Stimulated activated naive CD8-positive, alpha-beta T cell treated with anti-CD3 and anti-CD28 coated beads, Interleukin-15, Interleukin-2, amounts not matched to agents 100 ng/mL and 50 ng/mL, for 24 hours (primary cell): ENCODE measurements at regions not wholly inside any gene's neighbourhood (a gene's known extent, or its start where the extent isn't known, plus 50 kb on each side); places are given as distances from the start of the nearest gene placed in this dataset.
"Not testable (repeated sequence)": the region's sequence is repeated elsewhere in the genome, so short reads cannot be mapped to it uniquely, and the experiment has no call there.

ENCODE experiments used
- H3K27ac Mint-ChIP-seq: one replicate; pipeline ENCODE4 v1.8.0; 2021; ENCODE audit warnings: mild to moderate bottlenecking, mixed read lengths
- H3K27me3 Mint-ChIP-seq: one replicate; pipeline ENCODE4 v1.8.0; 2021; ENCODE audit warnings: mixed read lengths
- H3K36me3 Mint-ChIP-seq: one replicate; pipeline ENCODE4 v1.8.0; 2021; ENCODE audit warnings: low read depth, mixed read lengths
- H3K4me1 Mint-ChIP-seq: one replicate; pipeline ENCODE4 v1.8.0; 2021; ENCODE audit warnings: low read depth, mixed read lengths
- H3K4me3 Mint-ChIP-seq: one replicate; pipeline ENCODE4 v1.8.0; 2021; ENCODE audit warnings: mild to moderate bottlenecking, mixed read lengths
- H3K9me3 Mint-ChIP-seq: one replicate; pipeline ENCODE4 v1.8.0; 2021; ENCODE audit warnings: mixed read lengths

GRCh38 chr1:168419736-168420135 is 124.1 kb downstream of the XCL2 start:
- peaks cover 25% of the 10 kb centered on the region for H3K4me1 Mint-ChIP-seq
- no peak overlapping the region for H3K27ac Mint-ChIP-seq
- H3K27me3 Mint-ChIP-seq = no peaks in the 10 kb centered on the region

GRCh38 chr1:168416220-168416619 is 127.6 kb downstream of the XCL2 start:
- Mint-ChIP-seq H3K27me3 (no peaks in the 10 kb centered on the region), H3K4me1 (peaks cover 13% of the 10 kb centered on the region), H3K36me3 (no peaks in the 10 kb centered on the region), H3K4me3 (no peak overlapping the region), H3K27ac (no peak overlapping the region), H3K9me3 (no peaks in the 10 kb centered on the region)

More at GRCh38 chr1:168419736-168420135, 124.1 kb downstream of the XCL2 start:
- H3K36me3 Mint-ChIP-seq = no peaks in the 10 kb centered on the region
- no peak overlapping the region for H3K4me3 Mint-ChIP-seq
- H3K9me3 Mint-ChIP-seq = no peaks in the 10 kb centered on the region

- Mint-ChIP-seq H3K4me1 (peaks cover 7% of the 10 kb centered on the region), H3K4me3 (no peak overlapping the region), H3K27me3 (no peaks in the 10 kb centered on the region), H3K9me3 (no peaks in the 10 kb centered on the region), H3K27ac (no peak overlapping the region), H3K36me3 (no peaks in the 10 kb centered on the region)
Measured at GRCh38 chr1:168414914-168415313, 128.9 kb downstream of the XCL2 start.

- no peak overlapping the region for H3K4me3 Mint-ChIP-seq
- H3K4me1 Mint-ChIP-seq = peaks cover 40% of the 10 kb centered on the region
- peaks cover 12% of the 10 kb centered on the region for H3K9me3 Mint-ChIP-seq
- H3K27me3 Mint-ChIP-seq = no peaks in the 10 kb centered on the region
- peak overlapping the region; percentile 13 for H3K27ac Mint-ChIP-seq
- no peaks in the 10 kb centered on the region for H3K36me3 Mint-ChIP-seq
Measured at GRCh38 chr1:168410464-168410863, 129.8 kb downstream of the TBX19 start.

- Mint-ChIP-seq H3K36me3 (no peaks in the 10 kb centered on the region), H3K9me3 (peaks cover 12% of the 10 kb centered on the region), H3K27ac (peak overlapping the region; percentile 63), H3K4me3 (peak overlapping the region; percentile 46), H3K27me3 (no peaks in the 10 kb centered on the region), H3K4me1 (peaks cover 40% of the 10 kb centered on the region)
Measured at GRCh38 chr1:168408884-168409283, 128.2 kb downstream of the TBX19 start.

- Mint-ChIP-seq H3K4me3 (peak overlapping the region; percentile 49), H3K27ac (peak overlapping the region; percentile 85), H3K4me1 (peaks cover 40% of the 10 kb centered on the region), H3K27me3 (no peaks in the 10 kb centered on the region), H3K9me3 (peaks cover 12% of the 10 kb centered on the region), H3K36me3 (no peaks in the 10 kb centered on the region)
Measured at GRCh38 chr1:168408539-168408865, 127.8 kb downstream of the TBX19 start.

- Mint-ChIP-seq H3K4me1 (peaks cover 40% of the 10 kb centered on the region), H3K4me3 (peak overlapping the region; percentile 49), H3K27ac (peak overlapping the region; percentile 85), H3K9me3 (peaks cover 12% of the 10 kb centered on the region), H3K27me3 (no peaks in the 10 kb centered on the region), H3K36me3 (no peaks in the 10 kb centered on the region)
Measured at GRCh38 chr1:168407832-168408538, 127.3 kb downstream of the TBX19 start.

GRCh38 chr1:168405906-168406549 is 125.4 kb downstream of the TBX19 start:
- no peak overlapping the region for H3K4me3 Mint-ChIP-seq
- no peaks in the 10 kb centered on the region for H3K36me3 Mint-ChIP-seq

GRCh38 chr1:168403140-168403539 is 122.5 kb downstream of the TBX19 start:
- H3K9me3 Mint-ChIP-seq = peaks cover 12% of the 10 kb centered on the region
- H3K4me1 Mint-ChIP-seq = peaks cover 30% of the 10 kb centered on the region
- no peaks in the 10 kb centered on the region for H3K36me3 Mint-ChIP-seq
- H3K27ac Mint-ChIP-seq = no peak overlapping the region
- no peak overlapping the region for H3K4me3 Mint-ChIP-seq
- H3K27me3 Mint-ChIP-seq = peaks cover 3% of the 10 kb centered on the region

More at GRCh38 chr1:168405906-168406549, 125.4 kb downstream of the TBX19 start:
- peaks cover 12% of the 10 kb centered on the region for H3K9me3 Mint-ChIP-seq
- peaks cover 40% of the 10 kb centered on the region for H3K4me1 Mint-ChIP-seq
- H3K27me3 Mint-ChIP-seq = no peaks in the 10 kb centered on the region
- H3K27ac Mint-ChIP-seq = no peak overlapping the region

- not testable (repeated sequence) for H3K27ac Mint-ChIP-seq, H3K4me3 Mint-ChIP-seq, H3K36me3 Mint-ChIP-seq, H3K27me3 Mint-ChIP-seq
- Mint-ChIP-seq H3K4me1 (peaks cover 24% of the 10 kb centered on the region), H3K9me3 (peaks cover 11% of the 10 kb centered on the region)
Measured at GRCh38 chr1:168402466-168402865, 121.8 kb downstream of the TBX19 start.

- Mint-ChIP-seq H3K36me3 (no peaks in the 10 kb centered on the region), H3K4me3 (no peak overlapping the region), H3K4me1 (peaks cover 15% of the 10 kb centered on the region), H3K9me3 (peaks cover under 1% of the 10 kb centered on the region), H3K27me3 (peaks cover 3% of the 10 kb centered on the region), H3K27ac (no peak overlapping the region)
Measured at GRCh38 chr1:168401341-168401740, 120.7 kb downstream of the TBX19 start.

GRCh38 chr1:168400139-168400538 is 119.5 kb downstream of the TBX19 start:
- Mint-ChIP-seq H3K36me3 (no peaks in the 10 kb centered on the region), H3K4me3 (no peak overlapping the region), H3K27ac (no peak overlapping the region), H3K9me3 (no peaks in the 10 kb centered on the region), H3K4me1 (peaks cover 15% of the 10 kb centered on the region), H3K27me3 (peaks cover 3% of the 10 kb centered on the region)

- peaks cover 15% of the 10 kb centered on the region for H3K4me1 Mint-ChIP-seq
- H3K9me3 Mint-ChIP-seq = no peaks in the 10 kb centered on the region
- H3K27me3 Mint-ChIP-seq = peaks cover 4% of the 10 kb centered on the region
- no peak overlapping the region for H3K27ac Mint-ChIP-seq
- H3K36me3 Mint-ChIP-seq = no peaks in the 10 kb centered on the region
- H3K4me3 Mint-ChIP-seq = no peak overlapping the region
Measured at GRCh38 chr1:168397806-168398205, 117.1 kb downstream of the TBX19 start.

- no peaks in the 10 kb centered on the region for H3K36me3 Mint-ChIP-seq
- peaks cover 10% of the 10 kb centered on the region for H3K27me3 Mint-ChIP-seq
- no peaks in the 10 kb centered on the region for H3K9me3 Mint-ChIP-seq
- no peak overlapping the region for H3K4me3 Mint-ChIP-seq
- H3K4me1 Mint-ChIP-seq = peaks cover 22% of the 10 kb centered on the region
- no peak overlapping the region for H3K27ac Mint-ChIP-seq
Measured at GRCh38 chr1:168396940-168397684, 116.4 kb downstream of the TBX19 start.

GRCh38 chr1:168396508-168396907 is 115.8 kb downstream of the TBX19 start:
- Mint-ChIP-seq H3K27me3 (peaks cover 11% of the 10 kb centered on the region), H3K4me3 (no peak overlapping the region), H3K36me3 (no peaks in the 10 kb centered on the region), H3K9me3 (no peaks in the 10 kb centered on the region), H3K4me1 (peaks cover 24% of the 10 kb centered on the region), H3K27ac (no peak overlapping the region)
